ENCODE measurements at regions not wholly inside any gene's neighbourhood (a gene's known extent, or its start where the extent isn't known, plus 50 kb on each side); places are given as distances from the start of the nearest gene placed in this dataset.
A peak's percentile ranks its signal among the peaks of the same experiment; 100 is the strongest.

GRCh38 chr14:97350894-97351731 is 553.9 kb downstream of the VRK1 start:
- DNase-seq (ENCODE audit: low read depth in 2 of 2) = no peak

GRCh38 chr14:97353102-97353501 is 555.9 kb downstream of the VRK1 start:
- DNase-seq (ENCODE audit: low read depth in 2 of 2) = no peak

DNA sequence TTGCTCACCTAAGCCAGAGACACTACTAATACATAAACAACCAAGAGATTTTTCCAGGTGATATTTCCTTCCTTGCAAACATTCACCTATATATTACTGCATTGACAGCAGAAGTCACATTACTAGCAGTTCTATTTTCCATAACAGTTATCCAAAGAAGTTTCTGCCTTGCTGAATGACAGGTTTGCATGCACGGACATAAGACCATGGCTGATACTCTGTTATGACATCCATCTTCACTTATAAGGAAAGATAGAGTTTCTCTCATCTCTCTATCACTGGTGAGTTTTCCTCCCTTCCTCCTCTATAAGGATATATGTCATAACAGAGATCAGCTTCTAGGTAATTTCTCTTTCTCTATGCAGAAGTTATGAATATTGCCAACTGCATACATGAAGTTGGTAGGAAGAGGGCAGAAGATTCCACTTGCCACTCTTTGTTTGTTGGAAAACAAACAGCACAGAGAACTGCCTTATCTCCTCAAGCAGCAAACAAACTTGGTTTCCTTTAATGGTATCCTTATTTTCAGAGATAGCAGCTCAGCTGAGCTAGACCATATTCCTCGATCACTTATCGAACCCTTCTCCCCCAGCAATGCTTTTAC is 557.0 kb downstream of the VRK1 start:
- DNase-seq (ENCODE audit: low read depth in 2 of 2) = no peak

GRCh38 chr14:97359341-97359740 is 562.2 kb downstream of the VRK1 start:
- no peak for DNase-seq (ENCODE audit: low read depth in 2 of 2)

DNA sequence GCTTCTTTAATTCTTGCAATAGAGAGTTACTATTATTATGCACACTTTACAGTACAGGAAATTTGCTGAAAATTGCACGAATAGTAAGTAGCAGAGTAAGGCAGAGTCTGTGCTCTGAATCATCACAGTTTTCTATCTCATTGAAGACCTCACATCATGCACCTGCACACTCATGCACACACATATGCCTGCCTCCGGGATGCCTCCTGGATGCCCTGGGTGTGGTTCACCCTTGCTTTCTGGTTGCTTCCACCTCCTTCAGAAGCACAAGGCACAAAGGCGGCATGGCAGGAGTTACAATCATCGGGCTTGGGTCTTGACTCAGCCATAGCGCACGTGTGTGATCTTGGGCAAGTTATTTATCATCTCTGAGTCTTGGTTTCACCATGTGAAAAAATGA is 564.0 kb downstream of the VRK1 start:
- no peak for DNase-seq (ENCODE audit: low read depth in 2 of 2)

- no peak for DNase-seq (ENCODE audit: low read depth in 2 of 2)
Measured at GRCh38 chr14:97361958-97362357, 564.8 kb downstream of the VRK1 start.

GRCh38 chr14:97366400-97366799 is 569.2 kb downstream of the VRK1 start:
- DNase-seq (ENCODE audit: low read depth in 2 of 2) = no peak

GRCh38 chr14:97367278-97367677 is 570.1 kb downstream of the VRK1 start:
- DNase-seq (ENCODE audit: low read depth in 2 of 2) = no peak

DNA sequence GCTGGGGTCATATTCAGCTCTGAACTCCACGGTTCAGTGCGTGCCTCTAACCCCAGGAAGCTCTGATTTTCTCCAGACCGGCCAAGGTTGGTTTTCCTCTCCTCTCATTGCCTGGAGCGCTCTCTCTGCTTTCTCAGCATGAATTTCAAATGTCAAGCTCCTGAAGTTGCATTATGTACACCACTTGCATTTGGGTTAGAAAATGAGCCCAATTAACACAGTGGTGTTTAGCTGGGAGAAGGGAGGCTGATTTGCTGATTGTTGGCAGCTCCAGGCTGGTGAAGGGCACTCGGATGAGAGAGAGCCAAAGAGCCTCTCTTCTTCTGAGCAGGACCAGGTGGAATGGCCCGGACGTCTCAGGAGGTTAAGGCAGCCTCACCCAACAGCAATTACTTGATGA is 570.9 kb downstream of the VRK1 start:
- no peak for DNase-seq (ENCODE audit: low read depth in 2 of 2)

DNA sequence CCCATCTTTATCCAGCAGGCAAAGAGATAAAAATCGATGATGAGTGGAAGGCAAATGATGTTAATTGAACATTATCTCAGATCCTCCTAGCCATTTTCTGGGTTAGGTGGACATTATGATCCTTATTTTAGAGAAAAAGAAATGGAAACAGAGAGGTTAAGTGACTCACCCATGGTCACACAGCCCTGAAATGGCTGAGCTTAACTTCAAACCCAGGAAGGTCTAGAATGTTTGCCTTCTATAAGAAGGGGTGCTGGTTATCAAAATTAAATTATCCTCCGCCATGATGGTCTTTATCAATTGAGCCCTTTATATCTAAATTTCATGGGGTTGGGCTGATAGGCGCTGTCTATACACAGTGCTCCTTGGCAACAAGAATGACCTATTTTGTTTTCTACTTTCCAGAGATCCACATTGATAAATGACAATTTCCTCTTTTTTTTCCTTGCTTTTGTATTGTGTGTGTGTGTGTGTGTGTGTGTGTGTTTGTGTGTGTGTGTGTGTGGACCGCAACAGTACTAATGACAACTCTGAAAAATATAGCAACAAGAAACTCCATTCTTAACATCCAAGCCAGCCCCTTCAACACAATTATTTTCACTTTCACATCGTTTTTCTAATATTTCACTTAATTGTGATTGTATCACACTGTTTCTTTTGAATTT is 571.9 kb downstream of the VRK1 start:
- no peak for DNase-seq (ENCODE audit: low read depth in 2 of 2)

DNA sequence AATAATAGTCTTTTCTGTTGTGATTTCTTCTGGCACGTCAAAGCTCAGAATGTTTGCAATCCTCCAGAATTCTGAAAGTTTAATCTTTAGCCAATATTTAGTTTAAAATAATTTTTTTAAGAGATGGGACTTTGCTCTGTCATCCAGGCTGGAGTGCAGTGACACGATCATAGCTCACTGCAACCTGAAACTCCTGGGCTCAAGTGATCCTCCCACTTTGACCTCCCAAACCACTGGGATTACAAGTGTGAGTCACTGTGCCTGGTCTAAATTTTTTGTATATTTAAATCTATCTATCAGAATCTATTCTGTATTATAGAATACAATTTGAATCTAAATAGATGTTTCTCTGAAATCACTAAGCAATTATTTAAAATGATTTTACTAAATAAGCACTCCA is 572.7 kb downstream of the VRK1 start:
- DNase-seq (ENCODE audit: low read depth in 2 of 2) = no peak

GRCh38 chr14:97376310-97376709 is 579.1 kb downstream of the VRK1 start:
- DNase-seq (ENCODE audit: low read depth in 2 of 2) = no peak

- no peak for DNase-seq (ENCODE audit: low read depth in 2 of 2)
Measured at GRCh38 chr14:97377550-97377949, 580.4 kb downstream of the VRK1 start.

GRCh38 chr14:97379091-97379531 is 581.9 kb downstream of the VRK1 start:
- DNase-seq (ENCODE audit: low read depth in 2 of 2) = peak in 1 of 2 donors; percentile 13

DNA sequence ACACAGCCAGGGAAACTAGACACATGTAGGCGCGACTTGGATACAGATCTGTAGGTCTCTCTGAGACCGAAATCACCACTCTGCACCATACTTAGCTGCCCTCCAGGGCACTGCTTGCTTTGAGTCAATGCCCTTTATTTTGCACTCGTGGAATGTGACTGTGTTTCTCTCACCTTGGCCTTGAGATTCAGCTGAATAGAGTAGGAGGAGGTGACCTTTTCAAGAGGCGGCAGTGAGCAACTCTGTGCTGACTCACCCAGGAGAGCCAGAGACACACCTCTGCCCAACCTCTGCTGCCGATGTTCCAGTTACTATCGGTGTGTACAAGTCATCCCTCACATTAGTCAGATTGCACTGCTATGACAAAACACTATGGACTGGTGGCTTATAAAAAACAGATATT is 583.4 kb downstream of the VRK1 start:
- peak; percentile 27 to 74 for DNase-seq (ENCODE audit: low read depth in 2 of 2)

- DNase-seq (ENCODE audit: low read depth in 2 of 2) = no peak
Measured at GRCh38 chr14:97381309-97381708, 584.1 kb downstream of the VRK1 start.

DNA sequence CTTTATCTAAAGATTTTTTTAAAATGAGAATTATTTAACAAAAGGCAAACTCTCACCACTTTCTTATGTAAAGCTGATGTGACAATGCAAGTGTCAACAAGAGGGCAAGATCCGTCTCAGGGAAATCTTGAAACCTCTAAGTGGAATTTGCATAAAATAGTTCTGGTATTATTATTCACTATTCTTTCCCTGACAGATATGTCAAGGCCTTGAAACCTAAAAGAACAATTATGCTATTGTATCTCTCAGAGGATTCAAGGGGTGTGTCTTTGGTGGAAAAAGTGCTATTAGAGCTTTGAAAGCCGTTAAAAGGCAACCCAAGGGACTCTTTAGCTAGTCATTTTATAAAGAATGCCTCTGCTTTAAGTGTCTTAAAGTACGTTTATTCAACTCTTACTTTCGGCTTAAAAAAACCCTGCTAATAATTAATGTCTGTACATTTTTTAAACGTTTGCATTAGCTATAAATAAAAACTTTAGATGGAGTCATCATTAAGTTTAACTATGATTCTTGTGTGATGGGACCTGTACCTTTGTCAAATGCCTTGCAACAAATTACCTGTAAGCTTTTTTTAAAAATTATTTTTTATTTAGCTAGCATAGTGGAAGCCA is 585.5 kb downstream of the VRK1 start:
- DNase-seq (ENCODE audit: low read depth in 2 of 2) = no peak

- DNase-seq (ENCODE audit: low read depth in 2 of 2) = no peak
Measured at GRCh38 chr14:97385727-97386126, 588.5 kb downstream of the VRK1 start.

- DNase-seq (ENCODE audit: low read depth in 2 of 2) = no peak
Measured at GRCh38 chr14:97387252-97387874, 590.2 kb downstream of the VRK1 start.

DNA sequence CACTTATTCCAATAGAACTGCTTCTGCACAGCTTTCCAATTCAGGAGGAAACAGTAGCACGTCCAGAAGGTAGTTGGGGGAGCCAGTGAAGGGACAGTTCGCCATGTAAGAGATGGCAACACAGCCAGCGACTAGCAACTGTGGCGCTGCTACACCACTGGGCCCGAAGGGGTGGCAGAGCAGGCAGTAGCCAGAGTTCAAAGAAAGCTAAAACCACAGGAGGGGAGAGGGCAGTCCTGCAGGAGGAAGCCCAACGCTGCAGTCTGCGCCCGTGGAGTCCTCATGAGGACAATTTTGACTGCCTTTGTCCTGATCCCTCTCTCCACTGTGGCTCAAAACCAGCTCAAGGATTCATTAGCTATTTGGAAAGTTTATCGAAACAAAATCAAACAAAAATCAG is 591.2 kb downstream of the VRK1 start:
- no peak for DNase-seq (ENCODE audit: low read depth in 2 of 2)

DNA sequence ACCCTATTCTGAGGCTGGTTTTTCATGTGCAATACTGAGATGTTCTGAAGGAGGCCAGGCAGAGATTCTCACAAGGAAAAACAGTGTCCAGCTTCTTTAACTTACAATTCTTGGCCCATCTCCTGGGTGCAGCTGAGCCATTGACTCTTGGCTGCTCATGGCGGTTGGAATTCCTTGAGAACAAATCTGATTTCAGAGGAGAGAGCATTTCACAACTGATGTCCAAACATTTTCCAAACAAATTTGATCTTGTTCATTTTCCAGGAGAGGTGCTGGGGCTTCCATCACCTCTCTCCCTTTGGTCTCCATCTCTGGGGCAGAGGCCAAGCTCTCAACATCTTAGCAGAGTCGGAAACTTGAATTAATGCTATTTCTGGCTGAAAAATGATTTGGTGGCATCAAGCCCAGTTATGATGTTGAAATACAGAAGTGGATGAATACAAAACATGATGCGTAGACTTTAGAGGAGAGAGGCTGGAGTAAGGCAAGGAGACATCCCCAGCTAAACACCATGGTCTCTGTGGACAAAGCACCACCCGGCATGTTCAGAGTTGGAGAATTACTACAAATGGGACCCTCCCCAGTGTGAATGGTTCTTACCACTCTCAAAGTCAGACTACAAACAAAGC is 593.0 kb downstream of the VRK1 start:
- no peak for DNase-seq (ENCODE audit: low read depth in 2 of 2)

DNA sequence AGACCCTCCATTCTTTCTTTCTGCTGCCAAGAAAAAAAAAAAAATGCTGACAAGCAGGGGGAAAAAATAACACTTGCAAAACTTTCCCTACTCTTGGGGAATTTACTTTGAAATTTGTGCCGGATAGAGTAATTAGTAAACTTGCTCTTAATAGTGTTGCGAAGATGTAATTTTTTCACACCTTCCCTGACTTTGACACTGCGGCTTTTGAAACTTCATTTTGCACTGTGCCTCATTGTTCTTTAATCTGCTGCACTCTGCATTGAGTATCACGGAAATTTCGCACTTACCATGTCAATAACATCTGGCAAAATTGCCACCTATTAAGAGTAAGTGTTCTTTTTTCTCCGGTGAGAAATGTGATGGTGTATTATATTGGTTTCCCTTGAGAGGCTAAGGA is 596.1 kb downstream of the VRK1 start:
- no peak for DNase-seq (ENCODE audit: low read depth in 2 of 2)
